MCF 10A (cell line): ENCODE measurements at regions not wholly inside any gene's neighbourhood (a gene's known extent, or its start where the extent isn't known, plus 50 kb on each side); places are given as distances from the start of the nearest gene placed in this dataset.
"Not testable (repeated sequence)": the region's sequence is repeated elsewhere in the genome, so short reads cannot be mapped to it uniquely, and the experiment has no call there.

ENCODE experiments used
- BruUV-seq: library from RNA; stranded (reverse); fragments of 400-500 nt; replicated peaks from 2 replicates; lab custom pipeline; 2021; lab: Mats Ljungman, UMichigan
- CTCF ChIA-PET: fragments of 300-600 bp; sonication (Branson Sonifier 250); formaldehyde crosslinking; extraction: SDS; loops from one replicate; lab custom pipeline; 2021; ENCODE audit warnings: antibody characterized with exemption, inconsistent platforms; lab: Yijun Ruan, JAX
- POLR2A ChIA-PET: fragments of 300-600, 350-650 bp; sonication (Branson Sonifier 250); formaldehyde crosslinking; extraction: SDS; loops from one replicate; lab custom pipeline; 2020; ENCODE audit warnings: antibody characterized with exemption, inconsistent platforms; lab: Yijun Ruan, JAX
- DNase-seq: peaks from one replicate; pipeline ENCODE4 v3.0.0-alpha.2; 2018; ENCODE audit not compliant: unreplicated experiment
- H3K27ac Mint-ChIP-seq: one replicate; pipeline ENCODE4 v1.8.0; 2022; ENCODE audit warnings: mild to moderate bottlenecking, low read depth, mixed read lengths; ENCODE audit not compliant: unreplicated experiment
- H3K27me3 Mint-ChIP-seq: one replicate; pipeline ENCODE4 v1.8.0; 2022; ENCODE audit warnings: mixed read lengths; ENCODE audit not compliant: insufficient read depth, unreplicated experiment
- H3K36me3 Mint-ChIP-seq: one replicate; pipeline ENCODE4 v1.8.0; 2022; ENCODE audit warnings: mild to moderate bottlenecking, moderate library complexity, mixed read lengths; ENCODE audit not compliant: insufficient read depth, unreplicated experiment
- H3K4me1 Mint-ChIP-seq: one replicate; pipeline ENCODE4 v1.8.0; 2022; ENCODE audit warnings: mixed read lengths; ENCODE audit not compliant: insufficient read depth, unreplicated experiment
- H3K4me3 Mint-ChIP-seq: one replicate; pipeline ENCODE4 v1.8.0; 2022; ENCODE audit warnings: mild to moderate bottlenecking, moderate library complexity, mixed read lengths; ENCODE audit not compliant: unreplicated experiment
- H3K9me3 Mint-ChIP-seq: one replicate; pipeline ENCODE4 v1.8.0; 2022; ENCODE audit warnings: mixed read lengths; ENCODE audit not compliant: unreplicated experiment
- intact Hi-C: fragments of 100-400 bp; cut with micrococcal nuclease; formaldehyde crosslinking; loops from 2 replicates; pipeline ENCODE4 v1.14.1; 2022
- TF ChIP-seq, protein P1 (sequence below): fragments of 200-600 bp; IDR thresholded peaks from one replicate; pipeline ENCODE4 v1.8.0; 2022; ENCODE audit warnings: antibody characterized with exemption, mild to moderate bottlenecking; ENCODE audit not compliant: unreplicated experiment

DNA sequence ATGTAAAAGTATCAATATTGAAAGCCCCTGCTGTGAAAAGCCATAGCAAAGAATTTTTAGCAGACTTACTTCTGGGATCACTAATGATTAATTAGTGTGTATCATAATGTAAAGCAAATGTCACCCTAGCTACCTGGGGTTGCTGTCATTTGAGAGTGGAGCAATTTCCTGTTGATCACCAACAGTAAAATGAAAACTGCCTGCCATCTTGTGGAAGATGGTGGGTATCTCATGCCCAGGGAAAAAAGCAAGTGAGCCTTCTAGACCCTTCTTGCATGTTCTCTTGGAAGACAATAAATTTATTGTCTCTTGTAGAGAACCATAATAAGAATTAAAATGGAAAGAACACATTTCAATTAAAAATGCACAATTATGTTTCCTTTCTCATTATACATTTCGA, 360.2 kb downstream of the ZIC3 start:
- no peak overlapping the region for H3K4me3 Mint-ChIP-seq
- ChIA-PET POLR2A (interaction anchor here (1.2 kb wide), 1 partner anchor 10 kb away, joined by 5 read pairs; no protein-coding TSS in a partner anchor), CTCF (interaction anchor here (0.6 to 4.0 kb wide), 17 partner anchors 9 to 978 kb away, joined by 3 to 52 read pairs (median 4); no protein-coding TSS in a partner anchor)
- TF ChIP-seq, protein P1, sequence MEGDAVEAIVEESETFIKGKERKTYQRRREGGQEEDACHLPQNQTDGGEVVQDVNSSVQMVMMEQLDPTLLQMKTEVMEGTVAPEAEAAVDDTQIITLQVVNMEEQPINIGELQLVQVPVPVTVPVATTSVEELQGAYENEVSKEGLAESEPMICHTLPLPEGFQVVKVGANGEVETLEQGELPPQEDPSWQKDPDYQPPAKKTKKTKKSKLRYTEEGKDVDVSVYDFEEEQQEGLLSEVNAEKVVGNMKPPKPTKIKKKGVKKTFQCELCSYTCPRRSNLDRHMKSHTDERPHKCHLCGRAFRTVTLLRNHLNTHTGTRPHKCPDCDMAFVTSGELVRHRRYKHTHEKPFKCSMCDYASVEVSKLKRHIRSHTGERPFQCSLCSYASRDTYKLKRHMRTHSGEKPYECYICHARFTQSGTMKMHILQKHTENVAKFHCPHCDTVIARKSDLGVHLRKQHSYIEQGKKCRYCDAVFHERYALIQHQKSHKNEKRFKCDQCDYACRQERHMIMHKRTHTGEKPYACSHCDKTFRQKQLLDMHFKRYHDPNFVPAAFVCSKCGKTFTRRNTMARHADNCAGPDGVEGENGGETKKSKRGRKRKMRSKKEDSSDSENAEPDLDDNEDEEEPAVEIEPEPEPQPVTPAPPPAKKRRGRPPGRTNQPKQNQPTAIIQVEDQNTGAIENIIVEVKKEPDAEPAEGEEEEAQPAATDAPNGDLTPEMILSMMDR, result peak; percentile 31
- H3K9me3 Mint-ChIP-seq, result peaks cover 5% of the 10 kb centered on the region
- H3K36me3 Mint-ChIP-seq, result no peaks in the 10 kb centered on the region
- intact Hi-C loops, result loop anchor here (1.0 to 5.0 kb wide), 2 partner anchors 494 to 774 kb away; no protein-coding TSS in a partner anchor
- H3K27me3 Mint-ChIP-seq, result no peaks in the 10 kb centered on the region
- no TSS peak for BruUV-seq
- H3K4me1 Mint-ChIP-seq, result no peaks in the 10 kb centered on the region
- DNase-seq, result peak; percentile 30
- no peak overlapping the region for H3K27ac Mint-ChIP-seq

DNA sequence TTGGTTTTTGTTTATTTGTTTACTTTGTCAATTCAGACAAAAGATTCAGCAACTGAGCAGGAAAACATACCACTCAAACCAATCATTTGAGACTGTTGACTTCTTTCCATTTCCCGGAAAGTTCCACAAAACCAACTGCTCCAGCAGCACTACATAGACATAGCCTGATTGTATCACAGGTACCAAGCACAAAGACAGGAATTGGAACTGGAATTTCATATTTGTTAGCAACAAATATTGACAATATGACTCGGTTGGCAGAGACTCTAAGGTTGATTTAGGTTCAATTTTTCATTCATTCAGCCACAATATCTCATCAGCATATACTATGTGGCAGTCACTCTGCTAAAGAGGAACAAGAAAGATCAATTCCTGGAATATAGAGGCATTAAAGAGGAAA, 364.0 kb downstream of the ZIC3 start:
- H3K9me3 Mint-ChIP-seq, result peaks cover 7% of the 10 kb centered on the region
- H3K4me1 Mint-ChIP-seq, result no peaks in the 10 kb centered on the region
- POLR2A ChIA-PET, result no interaction called here
- no peaks in the 10 kb centered on the region for H3K36me3 Mint-ChIP-seq
- DNase-seq, result no peak
- BruUV-seq, result no TSS peak
- H3K4me3 Mint-ChIP-seq, result no peak overlapping the region
- no peaks in the 10 kb centered on the region for H3K27me3 Mint-ChIP-seq
- intact Hi-C loops, result loop anchor here (5.0 kb wide), 1 partner anchor 778 kb away; no protein-coding TSS in a partner anchor
- TF ChIP-seq, protein P1, result no peak
- H3K27ac Mint-ChIP-seq, result no peak overlapping the region
- CTCF ChIA-PET, result no interaction called here

DNA sequence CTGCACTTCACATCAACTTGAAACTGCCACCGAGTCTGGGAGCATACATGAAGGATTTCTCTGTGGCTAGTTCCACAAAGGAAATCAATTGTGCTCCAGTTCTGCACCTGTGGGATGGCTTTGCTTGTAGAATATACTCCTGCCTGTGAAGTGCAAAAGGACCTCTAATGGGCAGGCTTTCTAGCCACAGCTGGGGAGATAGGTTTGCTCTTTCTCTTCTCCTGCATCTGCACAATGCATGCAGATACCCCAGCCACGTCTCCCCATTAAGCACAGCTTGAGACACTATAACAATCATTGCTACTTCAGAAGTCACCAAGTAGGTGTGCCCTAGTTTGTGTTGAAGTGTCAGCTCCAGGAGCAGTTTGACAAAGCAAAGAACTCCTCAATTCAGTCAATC, 364.6 kb downstream of the ZIC3 start:
- no TSS peak for BruUV-seq
- Mint-ChIP-seq H3K36me3 (no peaks in the 10 kb centered on the region), H3K27ac (no peak overlapping the region), H3K4me1 (no peaks in the 10 kb centered on the region), H3K4me3 (no peak overlapping the region), H3K27me3 (no peaks in the 10 kb centered on the region), H3K9me3 (peaks cover 7% of the 10 kb centered on the region)
- CTCF ChIA-PET, result no interaction called here
- no peak for DNase-seq
- POLR2A ChIA-PET, result no interaction called here
- TF ChIP-seq, protein P1, result no peak
- intact Hi-C loops, result no loop called here

DNA sequence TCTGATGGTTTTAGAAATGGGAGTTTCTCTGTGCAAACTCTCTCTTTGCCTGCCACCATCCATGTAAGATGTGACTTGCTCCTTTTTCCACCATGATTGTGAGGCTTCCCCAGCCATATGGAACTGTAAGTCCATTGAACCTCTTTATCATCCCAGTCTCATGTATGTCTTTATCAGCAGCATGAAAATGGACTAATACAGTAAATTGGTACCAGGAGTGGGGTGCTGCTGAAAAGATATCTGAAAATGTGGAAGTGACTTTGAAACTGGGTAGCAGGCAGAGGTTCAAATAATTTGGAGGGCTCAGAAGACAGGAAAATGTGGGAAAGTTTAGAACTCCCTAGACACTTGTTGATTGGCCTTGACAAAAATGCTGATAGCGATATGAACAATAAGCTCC, 368.3 kb downstream of the ZIC3 start:
- CTCF ChIA-PET, H3K4me3 Mint-ChIP-seq, intact Hi-C loops, H3K27ac Mint-ChIP-seq, H3K36me3 Mint-ChIP-seq, POLR2A ChIA-PET, DNase-seq, H3K4me1 Mint-ChIP-seq, BruUV-seq, H3K27me3 Mint-ChIP-seq: not testable (repeated sequence)
- H3K9me3 Mint-ChIP-seq, result peaks cover 18% of the 10 kb centered on the region

DNA sequence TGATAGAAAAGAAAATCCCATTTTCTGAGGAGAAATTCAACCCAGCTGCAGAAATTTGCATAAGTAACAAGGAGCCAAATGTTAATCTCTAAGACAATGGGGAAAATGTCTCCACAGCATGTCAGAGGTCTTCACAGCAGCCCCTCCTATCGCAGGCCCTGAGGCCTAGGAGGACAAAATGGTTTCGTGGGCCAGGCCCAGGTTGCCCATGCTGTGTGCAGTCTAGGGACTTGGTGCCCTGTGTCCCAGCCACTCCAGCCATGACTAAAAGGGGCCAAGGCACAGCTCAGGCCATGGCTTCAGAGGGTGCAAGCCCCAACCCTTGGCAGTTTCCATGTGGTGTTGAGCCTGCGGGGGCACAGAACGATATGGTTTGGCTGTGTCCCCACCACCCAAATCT, 369.0 kb downstream of the ZIC3 start:
- H3K27me3 Mint-ChIP-seq, H3K4me3 Mint-ChIP-seq, DNase-seq, BruUV-seq, H3K27ac Mint-ChIP-seq, H3K4me1 Mint-ChIP-seq, CTCF ChIA-PET, H3K36me3 Mint-ChIP-seq, POLR2A ChIA-PET, intact Hi-C loops: not testable (repeated sequence)
- H3K9me3 Mint-ChIP-seq, result peaks cover 18% of the 10 kb centered on the region
